ENCODE measurements at regions not wholly inside any gene's neighbourhood (a gene's known extent, or its start where the extent isn't known, plus 50 kb on each side); places are given as distances from the start of the nearest gene placed in this dataset.

- TF ChIP-seq CTCF (conservative IDR thresholded peaks at IDR 0.05; ENCODE audit: low read depth, low read length): no peak
- TF ChIP-seq EZH2phosphoT487 (IDR thresholded peaks at IDR 0.05; ENCODE audit: borderline replicate concordance, low read length): no peak
- TF ChIP-seq EZH2 (IDR thresholded peaks at IDR 0.05; ENCODE audit: low read length, unreplicated experiment): no peak
These were observed 67.6 kb upstream of the NBPF3 start for GRCh38 chr1:21372383-21372782.
